ENCODE measurements at regions not wholly inside any gene's neighbourhood (a gene's known extent, or its start where the extent isn't known, plus 50 kb on each side); places are given as distances from the start of the nearest gene placed in this dataset.

GRCh38 chr6:21752054-21752811 is 158.7 kb downstream of the SOX4 start:
- 0 out of 2 replicates have a peak overlapping the region, but pooled peaks have one; percentile 61 for H3K14ac ChIP-seq (replicated peaks; ENCODE audit: low read depth, low read length)
- no peak overlapping the region for H3K4me2 ChIP-seq (ENCODE audit: low read depth, low read length)
- H4K20me1 ChIP-seq (ENCODE audit: insufficient read depth, low read length): no peaks in the 10 kb centered on the region
- WGBS, 2 experiments (ENCODE audit: extremely low coverage in 2 of 2, insufficient read length in 1 of 2): no CpG with 5 or more reads among the region's 4 CpGs
- H4K91ac ChIP-seq (ENCODE audit: insufficient read depth, low read depth, low read length): peak overlapping the region; percentile 48
- H2AK9ac ChIP-seq (replicated peaks; ENCODE audit: low read depth, low read length, poor library complexity): no peak overlapping the region
- no TSS peak for BruUV-seq (replicated peaks)
- TF ChIP-seq CEBPB (IDR thresholded peaks at IDR 0.05; ENCODE audit: low read depth, low read length) (no peak), NFE2L2 (IDR thresholded peaks at IDR 0.05; ENCODE audit: low read depth, low read length) (no peak), BHLHE40 (IDR thresholded peaks at IDR 0.05; ENCODE audit: low read depth, low read length) (no peak), RCOR1 (IDR thresholded peaks at IDR 0.05; ENCODE audit: insufficient replicate concordance, low read length) (no peak), RFX5 (IDR thresholded peaks at IDR 0.05; ENCODE audit: low read depth, low read length) (no peak), POLR2A (IDR thresholded peaks at IDR 0.05; ENCODE audit: low read depth, low read length) (no peak), SMC3 (IDR thresholded peaks at IDR 0.05; ENCODE audit: low read depth, low read length) (no peak), MXI1 (IDR thresholded peaks at IDR 0.05; ENCODE audit: borderline replicate concordance, low read depth, low read length) (no peak)
- in situ Hi-C loops (cut with MboI; ENCODE audit: low sequenced_read_pairs) (no loop called here), intact Hi-C loops (cut with micrococcal nuclease) (no loop called here), dilution Hi-C loops (cut with HindIII; ENCODE audit: low sequenced_read_pairs, unreplicated experiment) (no loop called here)
- no peaks in the 10 kb centered on the region for H3K27me3 ChIP-seq (ENCODE audit: control insufficient read depth, insufficient read depth, low read length)
- no peak overlapping the region for H3K9ac ChIP-seq (ENCODE audit: low read depth, low read length)
- H2BK15ac ChIP-seq (ENCODE audit: low read depth, low read length): peak overlapping the region; percentile 85; the same call in 2 of the 3 replicates
- peak overlapping the region; percentile 60 for H3K18ac ChIP-seq (ENCODE audit: low read depth, low read length)
- ChIA-PET POLR2A (ENCODE audit: unreplicated experiment) (no interaction called here), CTCF (interaction anchor here (0.6 to 0.7 kb wide), 3 partner anchors 46 to 1280 kb away, joined by 3 read pairs; no protein-coding TSS in a partner anchor)
- H2BK20ac ChIP-seq (ENCODE audit: low read depth, low read length): peak overlapping the region; percentile 89
- H2BK5ac ChIP-seq (ENCODE audit: low read depth, low read length, poor library complexity, severe bottlenecking): no peak overlapping the region
- no peak overlapping the region for H3K27ac ChIP-seq (ENCODE audit: insufficient read depth, low read length)
- no peaks in the 10 kb centered on the region for H3K9me3 ChIP-seq (ENCODE audit: control insufficient read depth, insufficient read depth, low read length)
- H3K36me3 ChIP-seq (ENCODE audit: control insufficient read depth, insufficient read depth, low read length): no peaks in the 10 kb centered on the region
- no peak overlapping the region for H4K5ac ChIP-seq (ENCODE audit: low read depth, low read length)
- peak overlapping the region; percentile 72; the same call in 1 of the 2 replicates for H2AK5ac ChIP-seq (ENCODE audit: low read depth, low read length)
- ATAC-seq (ENCODE audit: low read depth) (no peak), DNase-seq (no peak)
- no peak overlapping the region; a peak in 1 of 4 replicates for H4K8ac ChIP-seq (ENCODE audit: low read depth in 2 of 2, low read length in 2 of 2)
- H3K23ac ChIP-seq (ENCODE audit: low read depth, low read length): peak overlapping the region; percentile 50; the same call in 1 of the 2 replicates
- H3K4me3 ChIP-seq (ENCODE audit: insufficient read depth, low read depth, low read length): no peak overlapping the region
- no peak overlapping the region for H3K56ac ChIP-seq (ENCODE audit: extremely low read depth, insufficient read depth, low read length)
- H3K9me1 ChIP-seq (ENCODE audit: insufficient read depth, low read length): peaks cover 11% of the 10 kb centered on the region
- H3K4ac ChIP-seq (ENCODE audit: low read depth, low read length): peak overlapping the region; percentile 67
- no peak overlapping the region for H2AFZ ChIP-seq (replicated peaks; ENCODE audit: low read length, poor library complexity)
- H2BK120ac ChIP-seq (ENCODE audit: low read depth, low read length): peak overlapping the region; percentile 49; the same call in 1 of the 2 replicates
- peaks cover 14% of the 10 kb centered on the region for H3K4me1 ChIP-seq (ENCODE audit: control insufficient read depth, insufficient read depth, low read length)
- peaks cover 0 to 27% of the 10 kb centered on the region in 2 experiments; a peak in 2 of 4 replicates for H3K79me1 ChIP-seq (ENCODE audit: low read depth in 1 of 2, low read length in 2 of 2)
